T-helper 1 cell (primary cell): ENCODE measurements at regions not wholly inside any gene's neighbourhood (a gene's known extent, or its start where the extent isn't known, plus 50 kb on each side); places are given as distances from the start of the nearest gene placed in this dataset.

ENCODE experiments used
- DNase-seq, 5 donors: peaks; one replicate each; pipeline ENCODE4 v3.0.0-alpha.2; 2012 to 2020

- DNase-seq, result no peak
Measured at GRCh38 chr2:22800412-22800811, 584.6 kb upstream of the KLHL29 start.

- DNase-seq, result no peak
Measured at GRCh38 chr2:22801071-22801470, 583.9 kb upstream of the KLHL29 start.

- no peak for DNase-seq
Measured at GRCh38 chr2:22801970-22802369, 583.0 kb upstream of the KLHL29 start.

GRCh38 chr2:22807872-22808271 is 577.1 kb upstream of the KLHL29 start:
- no peak for DNase-seq

GRCh38 chr2:22810602-22811001 is 574.4 kb upstream of the KLHL29 start:
- DNase-seq, result no peak

- DNase-seq, result no peak
Measured at GRCh38 chr2:22812065-22812680, 572.8 kb upstream of the KLHL29 start.

- no peak for DNase-seq
Measured at GRCh38 chr2:22817197-22817596, 567.8 kb upstream of the KLHL29 start.

- DNase-seq, result no peak
Measured at GRCh38 chr2:22821458-22821857, 563.5 kb upstream of the KLHL29 start.

- no peak for DNase-seq
Measured at GRCh38 chr2:22822835-22823234, 562.1 kb upstream of the KLHL29 start.

GRCh38 chr2:22824618-22825017 is 560.4 kb upstream of the KLHL29 start:
- DNase-seq, result no peak

- DNase-seq, result no peak
Measured at GRCh38 chr2:22826703-22827102, 558.3 kb upstream of the KLHL29 start.

GRCh38 chr2:22829791-22830190 is 555.2 kb upstream of the KLHL29 start:
- no peak for DNase-seq

- DNase-seq, result no peak
Measured at GRCh38 chr2:22832196-22832595, 552.8 kb upstream of the KLHL29 start.

- no peak for DNase-seq
Measured at GRCh38 chr2:22838461-22838860, 546.5 kb upstream of the KLHL29 start.

- DNase-seq, result no peak
Measured at GRCh38 chr2:22842205-22842869, 542.6 kb upstream of the KLHL29 start.

- no peak for DNase-seq
Measured at GRCh38 chr2:22843919-22844537, 541.0 kb upstream of the KLHL29 start.

GRCh38 chr2:22850310-22850709 is 534.7 kb upstream of the KLHL29 start:
- DNase-seq, result no peak

GRCh38 chr2:22854588-22854987 is 530.4 kb upstream of the KLHL29 start:
- no peak for DNase-seq

- DNase-seq, result no peak
Measured at GRCh38 chr2:22855081-22855480, 529.9 kb upstream of the KLHL29 start.

- no peak for DNase-seq
Measured at GRCh38 chr2:22855761-22856184, 529.2 kb upstream of the KLHL29 start.

- no peak for DNase-seq
Measured at GRCh38 chr2:22867973-22868372, 517.0 kb upstream of the KLHL29 start.

GRCh38 chr2:22878121-22878520 is 506.9 kb upstream of the KLHL29 start:
- no peak for DNase-seq

- no peak for DNase-seq
Measured at GRCh38 chr2:22879009-22879863, 505.7 kb upstream of the KLHL29 start.
